ENCODE measurements at regions not wholly inside any gene's neighbourhood (a gene's known extent, or its start where the extent isn't known, plus 50 kb on each side); places are given as distances from the start of the nearest gene placed in this dataset.

DNA sequence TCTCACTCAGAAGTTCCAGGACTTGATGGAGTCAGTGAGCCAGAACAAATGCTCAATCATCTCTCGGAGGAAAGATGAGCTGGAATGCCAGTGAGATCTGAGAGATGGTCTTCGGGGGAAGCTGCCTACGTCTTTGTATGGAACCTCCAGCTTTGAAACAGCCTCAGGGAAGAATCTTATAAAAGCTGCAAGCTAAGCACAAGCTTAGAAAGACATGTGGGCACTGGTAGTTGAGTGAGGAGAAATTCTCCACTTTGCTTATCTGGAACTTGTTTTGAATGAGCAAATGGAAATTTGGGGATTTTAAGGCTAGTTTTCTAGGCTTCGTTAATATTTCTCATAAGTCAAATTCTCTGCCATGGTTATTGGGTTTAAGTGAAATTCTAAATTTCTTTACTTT is 594.4 kb downstream of the QKI start:
- H3K4me3 Mint-ChIP-seq: no peak overlapping the region
- ChIA-PET CTCF (no interaction called here), POLR2A (no interaction called here)
- H3K9me3 Mint-ChIP-seq: peaks cover 0 to 4% (median 0%) of the 10 kb centered on the region in 11 donors
- no peak for ATAC-seq
- H3K36me3 Mint-ChIP-seq: no peaks in the 10 kb centered on the region
- intact Hi-C loops (cut with micrococcal nuclease): no loop called here
- H3K4me3 ChIP-seq (ENCODE audit: low read length): no peak overlapping the region
- no peaks in the 10 kb centered on the region for H3K36me3 ChIP-seq (ENCODE audit: control insufficient read depth in 2 of 3, insufficient read depth in 3 of 3, low read length in 3 of 3)
- no peak overlapping the region for H3K27ac Mint-ChIP-seq
- no peaks in the 10 kb centered on the region for H3K4me1 Mint-ChIP-seq
- H3K4me1 ChIP-seq (ENCODE audit: control insufficient read depth in 2 of 2, insufficient read depth in 2 of 2, low read length in 2 of 2): no peaks in the 10 kb centered on the region
- DNase-seq: no peak
- no peaks in the 10 kb centered on the region for H3K9me3 ChIP-seq (ENCODE audit: control insufficient read depth in 2 of 3, low read length in 3 of 3)
- no peak overlapping the region for H3K27ac ChIP-seq (ENCODE audit: low read depth, low read length)
- peaks cover 0 to 10% (median 0%) of the 10 kb centered on the region in 5 donors for H3K27me3 Mint-ChIP-seq
- H3K27me3 ChIP-seq (ENCODE audit: control insufficient read depth in 2 of 2, insufficient read depth in 2 of 2, low read length in 2 of 2): no peaks in the 10 kb centered on the region

DNA sequence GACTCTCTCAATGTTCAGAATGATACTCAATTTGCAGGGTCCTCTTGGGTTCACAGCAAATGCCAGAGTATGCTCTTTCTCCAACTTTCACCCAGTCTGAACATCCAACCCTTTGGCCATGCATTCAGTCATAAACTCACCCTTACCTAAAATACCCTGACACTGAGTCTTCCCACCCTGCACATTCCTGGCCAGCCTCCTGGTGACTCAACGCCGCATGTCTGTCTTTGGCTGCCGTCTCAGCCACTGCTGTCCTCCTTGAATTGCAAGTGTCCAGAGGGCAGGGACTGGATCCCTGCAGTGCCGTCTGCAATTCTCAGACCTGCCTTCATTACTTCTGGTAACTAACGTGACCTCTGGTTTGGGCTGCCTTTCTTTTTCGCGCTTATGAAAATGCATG is 593.4 kb downstream of the QKI start:
- Histone ChIP-seq H3K36me3 (ENCODE audit: control insufficient read depth in 2 of 3, insufficient read depth in 3 of 3, low read length in 3 of 3) (no peaks in the 10 kb centered on the region), H3K4me1 (ENCODE audit: control insufficient read depth in 2 of 2, insufficient read depth in 2 of 2, low read length in 2 of 2) (no peaks in the 10 kb centered on the region), H3K27me3 (ENCODE audit: control insufficient read depth in 2 of 2, insufficient read depth in 2 of 2, low read length in 2 of 2) (no peaks in the 10 kb centered on the region), H3K4me3 (ENCODE audit: low read length) (no peak overlapping the region), H3K27ac (ENCODE audit: low read depth, low read length) (no peak overlapping the region), H3K9me3 (ENCODE audit: control insufficient read depth in 2 of 3, low read length in 3 of 3) (no peaks in the 10 kb centered on the region)
- H3K27ac Mint-ChIP-seq: no peak overlapping the region
- no peaks in the 10 kb centered on the region for H3K4me1 Mint-ChIP-seq
- DNase-seq: no peak
- ChIA-PET CTCF (no interaction called here), POLR2A (no interaction called here)
- no peak for ATAC-seq
- no peak overlapping the region for H3K4me3 Mint-ChIP-seq
- H3K36me3 Mint-ChIP-seq: no peaks in the 10 kb centered on the region
- peaks cover 0 to 9% (median 0%) of the 10 kb centered on the region in 11 donors for H3K9me3 Mint-ChIP-seq
- peaks cover 0 to 11% (median 5%) of the 10 kb centered on the region in 5 donors for H3K27me3 Mint-ChIP-seq
- intact Hi-C loops (cut with micrococcal nuclease): no loop called here

DNA sequence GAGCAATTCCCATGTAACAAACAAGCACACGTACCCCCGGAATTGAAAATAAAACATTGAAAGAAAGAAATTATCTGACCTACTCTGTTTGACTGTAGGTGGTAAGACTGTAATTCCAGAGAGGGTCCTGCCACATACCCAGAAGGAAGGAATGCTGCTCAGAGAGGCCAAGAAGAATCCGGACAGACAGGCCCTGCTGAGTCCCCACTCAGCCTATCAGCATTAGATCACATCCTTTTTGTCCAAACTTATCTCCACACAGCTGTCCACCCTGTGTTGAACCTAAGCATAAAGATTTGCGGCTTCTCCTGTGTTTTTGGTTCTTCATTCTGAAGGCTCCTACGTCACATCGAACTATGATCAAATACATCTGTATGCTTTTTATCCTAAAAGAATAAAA is 591.9 kb downstream of the QKI start:
- Histone ChIP-seq H3K4me1 (ENCODE audit: control insufficient read depth in 2 of 2, insufficient read depth in 2 of 2, low read length in 2 of 2) (no peaks in the 10 kb centered on the region), H3K36me3 (ENCODE audit: control insufficient read depth in 2 of 3, insufficient read depth in 3 of 3, low read length in 3 of 3) (no peaks in the 10 kb centered on the region), H3K27ac (ENCODE audit: low read depth, low read length) (no peak overlapping the region), H3K4me3 (ENCODE audit: low read length) (no peak overlapping the region), H3K9me3 (ENCODE audit: control insufficient read depth in 2 of 3, low read length in 3 of 3) (no peaks in the 10 kb centered on the region), H3K27me3 (ENCODE audit: control insufficient read depth in 2 of 2, insufficient read depth in 2 of 2, low read length in 2 of 2) (no peaks in the 10 kb centered on the region)
- ATAC-seq (no peak), DNase-seq (no peak)
- H3K27ac Mint-ChIP-seq: no peak overlapping the region
- no peak overlapping the region for H3K4me3 Mint-ChIP-seq
- peaks cover 0 to 17% (median 6%) of the 10 kb centered on the region in 5 donors for H3K27me3 Mint-ChIP-seq
- no peaks in the 10 kb centered on the region for H3K4me1 Mint-ChIP-seq
- H3K9me3 Mint-ChIP-seq: peaks cover 0 to 12% (median 0%) of the 10 kb centered on the region in 11 donors
- H3K36me3 Mint-ChIP-seq: no peaks in the 10 kb centered on the region
- POLR2A ChIA-PET: no interaction called here
- intact Hi-C loops (cut with micrococcal nuclease): no loop called here
- CTCF ChIA-PET: no interaction called here

DNA sequence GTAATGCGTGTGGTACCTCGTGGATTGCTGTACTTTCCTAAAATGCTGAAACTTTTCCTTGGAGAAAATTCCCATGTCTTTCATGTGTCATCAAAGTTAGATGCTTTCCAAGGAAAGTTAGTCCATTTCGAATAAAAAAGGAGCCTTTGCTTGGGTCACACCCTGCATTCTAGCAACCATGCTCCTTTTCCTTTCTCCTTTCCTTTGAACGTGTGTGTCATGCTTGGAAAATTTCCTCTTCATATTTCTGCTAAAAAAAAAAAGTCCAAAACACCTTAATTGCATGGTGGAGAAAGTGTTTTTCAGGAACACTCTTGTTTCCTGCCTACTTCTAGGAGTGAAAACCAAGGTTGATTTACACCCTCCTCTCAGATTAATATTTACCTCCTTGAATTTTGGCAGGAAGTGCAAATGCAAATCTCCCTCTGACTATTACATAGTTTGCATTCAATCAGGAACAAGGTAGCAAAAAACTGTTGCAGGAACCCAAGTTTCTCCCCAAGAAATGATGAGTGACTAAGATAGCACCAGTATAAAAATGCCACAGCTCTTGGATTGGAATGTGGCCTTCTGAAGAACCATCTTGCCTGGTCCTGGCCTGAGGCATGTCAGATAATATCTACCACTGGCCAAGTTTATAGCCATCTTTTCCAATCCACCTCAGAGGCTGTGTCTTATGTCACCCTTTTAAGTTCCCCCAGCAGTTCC is 590.6 kb downstream of the QKI start:
- Mint-ChIP-seq H3K36me3 (no peaks in the 10 kb centered on the region), H3K27me3 (peaks cover 0 to 15% (median 14%) of the 10 kb centered on the region in 5 donors), H3K4me1 (no peaks in the 10 kb centered on the region), H3K9me3 (peaks cover 0 to 12% (median 0%) of the 10 kb centered on the region in 11 donors), H3K4me3 (no peak overlapping the region), H3K27ac (no peak overlapping the region)
- no peaks in the 10 kb centered on the region for H3K27me3 ChIP-seq (ENCODE audit: control insufficient read depth in 2 of 2, insufficient read depth in 2 of 2, low read length in 2 of 2)
- no peaks in the 10 kb centered on the region for H3K4me1 ChIP-seq (ENCODE audit: control insufficient read depth in 2 of 2, insufficient read depth in 2 of 2, low read length in 2 of 2)
- DNase-seq (no peak), ATAC-seq (no peak)
- ChIA-PET CTCF (no interaction called here), POLR2A (no interaction called here)
- no peaks in the 10 kb centered on the region for H3K9me3 ChIP-seq (ENCODE audit: control insufficient read depth in 2 of 3, low read length in 3 of 3)
- no peak overlapping the region for H3K27ac ChIP-seq (ENCODE audit: low read depth, low read length)
- H3K36me3 ChIP-seq (ENCODE audit: control insufficient read depth in 2 of 3, insufficient read depth in 3 of 3, low read length in 3 of 3): no peaks in the 10 kb centered on the region
- intact Hi-C loops (cut with micrococcal nuclease): no loop called here
- H3K4me3 ChIP-seq (ENCODE audit: low read length): no peak overlapping the region

DNA sequence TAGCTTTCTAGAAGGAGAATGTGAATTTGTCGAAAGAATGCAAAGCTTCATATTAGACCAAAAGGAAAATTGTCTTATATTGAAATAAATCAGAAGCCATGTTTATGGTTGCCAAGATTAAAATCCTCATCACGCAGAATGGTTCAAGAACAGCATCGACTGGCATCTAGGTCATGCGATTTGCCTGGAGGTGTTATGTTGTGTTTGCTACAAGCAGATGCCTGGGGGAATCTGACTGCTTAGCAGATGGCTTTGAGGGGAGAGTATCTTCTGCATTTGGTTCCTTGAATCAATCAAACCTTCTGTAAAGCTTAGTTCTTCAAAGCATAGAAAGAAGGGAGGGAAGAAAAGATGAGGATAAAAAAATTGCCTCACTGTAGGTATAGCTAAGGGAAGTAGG is 585.8 kb downstream of the QKI start:
- Histone ChIP-seq H3K36me3 (ENCODE audit: control insufficient read depth in 2 of 3, insufficient read depth in 3 of 3, low read length in 3 of 3) (no peaks in the 10 kb centered on the region), H3K9me3 (ENCODE audit: control insufficient read depth in 2 of 3, low read length in 3 of 3) (no peaks in the 10 kb centered on the region), H3K4me1 (ENCODE audit: control insufficient read depth in 2 of 2, insufficient read depth in 2 of 2, low read length in 2 of 2) (no peaks in the 10 kb centered on the region), H3K27ac (ENCODE audit: low read depth, low read length) (no peak overlapping the region), H3K27me3 (ENCODE audit: control insufficient read depth in 2 of 2, insufficient read depth in 2 of 2, low read length in 2 of 2) (no peaks in the 10 kb centered on the region), H3K4me3 (ENCODE audit: low read length) (no peak overlapping the region)
- ATAC-seq (no peak), DNase-seq (no peak)
- ChIA-PET CTCF (no interaction called here), POLR2A (no interaction called here)
- no peak overlapping the region for H3K4me3 Mint-ChIP-seq
- peaks cover 0 to 31% (median 17%) of the 10 kb centered on the region in 5 donors for H3K27me3 Mint-ChIP-seq
- H3K4me1 Mint-ChIP-seq: no peaks in the 10 kb centered on the region
- no peak overlapping the region for H3K27ac Mint-ChIP-seq
- intact Hi-C loops (cut with micrococcal nuclease): no loop called here
- H3K9me3 Mint-ChIP-seq: peaks cover 0 to 9% (median 0%) of the 10 kb centered on the region in 11 donors
- H3K36me3 Mint-ChIP-seq: no peaks in the 10 kb centered on the region

DNA sequence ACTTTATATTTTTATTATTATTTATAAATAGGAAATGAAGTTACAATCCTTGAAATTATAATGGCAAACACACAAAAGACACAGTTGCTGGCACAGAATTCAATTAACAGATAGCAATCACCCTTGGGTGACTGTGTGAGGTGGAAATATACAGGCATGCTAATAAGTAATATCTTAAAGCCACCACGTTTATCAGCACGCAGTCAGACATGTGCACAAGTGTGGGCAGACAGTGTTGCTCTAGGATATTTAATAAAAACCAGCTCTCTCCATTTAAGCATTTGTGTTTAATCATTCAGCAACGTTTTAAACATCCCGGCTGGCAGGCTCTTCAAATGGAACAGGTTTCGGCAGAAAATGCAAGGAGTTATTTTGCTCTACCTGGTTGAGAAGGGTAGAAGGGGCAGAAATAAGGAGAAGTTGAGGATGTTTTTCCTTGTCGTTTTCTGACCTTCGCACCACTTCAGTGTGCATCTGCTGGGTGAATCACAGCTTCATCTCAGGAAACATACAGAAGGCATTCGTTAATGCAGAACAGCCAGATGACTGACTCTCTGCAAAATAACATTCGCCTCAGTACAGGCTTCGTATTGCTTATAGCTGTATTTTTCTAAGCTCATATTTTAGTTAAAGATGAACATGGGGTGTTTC is 585.1 kb downstream of the QKI start:
- intact Hi-C loops (cut with micrococcal nuclease): no loop called here
- Mint-ChIP-seq H3K27me3 (peaks cover 0 to 31% (median 18%) of the 10 kb centered on the region in 5 donors), H3K27ac (no peak overlapping the region), H3K36me3 (no peaks in the 10 kb centered on the region), H3K9me3 (peaks cover 0 to 9% (median 0%) of the 10 kb centered on the region in 11 donors), H3K4me3 (no peak overlapping the region), H3K4me1 (no peaks in the 10 kb centered on the region)
- DNase-seq (no peak), ATAC-seq (no peak)
- Histone ChIP-seq H3K27me3 (ENCODE audit: control insufficient read depth in 2 of 2, insufficient read depth in 2 of 2, low read length in 2 of 2) (no peaks in the 10 kb centered on the region), H3K36me3 (ENCODE audit: control insufficient read depth in 2 of 3, insufficient read depth in 3 of 3, low read length in 3 of 3) (no peaks in the 10 kb centered on the region), H3K4me1 (ENCODE audit: control insufficient read depth in 2 of 2, insufficient read depth in 2 of 2, low read length in 2 of 2) (no peaks in the 10 kb centered on the region), H3K9me3 (ENCODE audit: control insufficient read depth in 2 of 3, low read length in 3 of 3) (no peaks in the 10 kb centered on the region), H3K27ac (ENCODE audit: low read depth, low read length) (no peak overlapping the region), H3K4me3 (ENCODE audit: low read length) (no peak overlapping the region)
- POLR2A ChIA-PET: no interaction called here
- CTCF ChIA-PET: no interaction called here

DNA sequence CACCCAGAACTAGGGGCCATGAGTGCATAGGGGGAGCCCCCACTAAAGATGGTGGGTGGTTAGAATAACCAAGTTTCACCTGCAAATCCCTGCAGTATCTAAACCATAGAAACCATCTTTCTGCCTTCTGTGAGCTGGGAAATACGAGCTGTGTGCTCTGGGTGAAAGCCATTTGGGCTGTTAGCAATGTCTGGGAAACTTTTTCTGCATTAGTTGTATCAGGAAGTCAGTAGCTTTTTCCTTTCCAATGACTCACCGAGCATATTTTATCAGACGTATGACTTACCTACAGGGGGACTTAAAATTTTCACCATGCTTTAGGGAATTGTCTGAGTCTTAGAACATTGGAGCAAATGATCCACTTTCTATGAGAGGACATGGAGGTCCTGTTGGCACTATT is 584.0 kb downstream of the QKI start:
- Mint-ChIP-seq H3K9me3 (peaks cover 0 to 6% (median 0%) of the 10 kb centered on the region in 11 donors), H3K36me3 (no peaks in the 10 kb centered on the region), H3K27ac (no peak overlapping the region), H3K4me3 (no peak overlapping the region), H3K4me1 (no peaks in the 10 kb centered on the region), H3K27me3 (peaks cover 0 to 33% (median 14%) of the 10 kb centered on the region in 5 donors)
- H3K4me1 ChIP-seq (ENCODE audit: control insufficient read depth in 2 of 2, insufficient read depth in 2 of 2, low read length in 2 of 2): no peaks in the 10 kb centered on the region
- ATAC-seq: no peak
- CTCF ChIA-PET: no interaction called here
- no peaks in the 10 kb centered on the region for H3K27me3 ChIP-seq (ENCODE audit: control insufficient read depth in 2 of 2, insufficient read depth in 2 of 2, low read length in 2 of 2)
- H3K27ac ChIP-seq (ENCODE audit: low read depth, low read length): no peak overlapping the region
- DNase-seq: no peak
- H3K9me3 ChIP-seq (ENCODE audit: control insufficient read depth in 2 of 3, low read length in 3 of 3): no peaks in the 10 kb centered on the region
- intact Hi-C loops (cut with micrococcal nuclease): no loop called here
- no peak overlapping the region for H3K4me3 ChIP-seq (ENCODE audit: low read length)
- POLR2A ChIA-PET: no interaction called here
- no peaks in the 10 kb centered on the region for H3K36me3 ChIP-seq (ENCODE audit: control insufficient read depth in 2 of 3, insufficient read depth in 3 of 3, low read length in 3 of 3)
